ENCODE measurements at regions not wholly inside any gene's neighbourhood (a gene's known extent, or its start where the extent isn't known, plus 50 kb on each side); places are given as distances from the start of the nearest gene placed in this dataset.

DNA sequence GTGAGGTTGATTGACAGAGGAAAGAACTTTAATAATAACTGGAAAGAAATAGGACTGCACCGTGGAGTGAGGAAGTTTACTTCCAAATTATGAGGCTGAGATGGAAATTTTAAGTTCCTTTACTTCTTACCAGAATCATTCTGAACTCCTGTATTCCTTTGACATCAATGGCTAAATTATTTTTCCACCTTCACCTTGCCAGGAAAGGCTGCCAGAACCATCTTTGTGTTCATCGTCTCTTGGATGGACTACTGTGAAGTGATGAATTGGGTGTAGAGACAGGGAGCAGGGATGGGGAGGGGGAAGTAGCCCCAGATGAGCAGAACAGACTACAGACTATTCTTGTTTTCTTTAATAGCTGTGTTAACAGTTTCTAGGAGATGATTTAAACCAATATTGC lies 102.1 kb upstream of the CEP162 start:
- no peaks in the 10 kb centered on the region for H3K27me3 ChIP-seq
- intact Hi-C loops (cut with DNase I; ENCODE audit: low total_unique reads): no loop called here
- H3K36me3 ChIP-seq: no peaks in the 10 kb centered on the region
- TF ChIP-seq POLR2A (IDR thresholded peaks at IDR 0.05): no peak
- TF ChIP-seq, protein P1, sequence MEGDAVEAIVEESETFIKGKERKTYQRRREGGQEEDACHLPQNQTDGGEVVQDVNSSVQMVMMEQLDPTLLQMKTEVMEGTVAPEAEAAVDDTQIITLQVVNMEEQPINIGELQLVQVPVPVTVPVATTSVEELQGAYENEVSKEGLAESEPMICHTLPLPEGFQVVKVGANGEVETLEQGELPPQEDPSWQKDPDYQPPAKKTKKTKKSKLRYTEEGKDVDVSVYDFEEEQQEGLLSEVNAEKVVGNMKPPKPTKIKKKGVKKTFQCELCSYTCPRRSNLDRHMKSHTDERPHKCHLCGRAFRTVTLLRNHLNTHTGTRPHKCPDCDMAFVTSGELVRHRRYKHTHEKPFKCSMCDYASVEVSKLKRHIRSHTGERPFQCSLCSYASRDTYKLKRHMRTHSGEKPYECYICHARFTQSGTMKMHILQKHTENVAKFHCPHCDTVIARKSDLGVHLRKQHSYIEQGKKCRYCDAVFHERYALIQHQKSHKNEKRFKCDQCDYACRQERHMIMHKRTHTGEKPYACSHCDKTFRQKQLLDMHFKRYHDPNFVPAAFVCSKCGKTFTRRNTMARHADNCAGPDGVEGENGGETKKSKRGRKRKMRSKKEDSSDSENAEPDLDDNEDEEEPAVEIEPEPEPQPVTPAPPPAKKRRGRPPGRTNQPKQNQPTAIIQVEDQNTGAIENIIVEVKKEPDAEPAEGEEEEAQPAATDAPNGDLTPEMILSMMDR (IDR thresholded peaks at IDR 0.05 in 4 of 5, conservative IDR thresholded peaks at IDR 0.05 in 1 of 5): no peak
- no peaks in the 10 kb centered on the region for H3K9me3 ChIP-seq
- ATAC-seq (no peak), DNase-seq (no peak)
- no peak overlapping the region for H3K27ac ChIP-seq
- in situ Hi-C loops (cut with MboI; ENCODE audit: low sequenced_read_pairs in 4 of 4): no loop called here
- no peaks in the 10 kb centered on the region for H3K4me1 ChIP-seq
- no peak overlapping the region for H3K4me3 ChIP-seq

DNA sequence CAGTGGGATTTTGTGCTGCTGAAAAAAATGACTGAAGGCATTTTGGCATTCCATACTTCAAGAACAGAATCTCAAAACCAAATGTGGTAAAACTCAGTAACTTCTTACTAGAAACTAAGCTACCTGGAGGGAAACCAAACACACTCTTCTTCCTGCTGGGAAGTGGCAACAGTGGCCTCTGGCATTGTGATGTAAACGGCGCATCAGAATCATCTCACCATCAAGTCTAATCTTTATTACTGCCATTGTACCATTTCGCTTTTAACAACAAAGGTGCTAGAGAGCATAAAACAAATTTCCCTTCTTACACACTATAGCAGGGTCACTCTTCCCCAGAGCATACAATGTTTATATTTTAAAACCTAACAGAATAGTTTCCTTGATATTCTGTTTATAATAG lies 101.6 kb upstream of the CEP162 start:
- Histone ChIP-seq H3K36me3 (no peaks in the 10 kb centered on the region), H3K9me3 (no peaks in the 10 kb centered on the region), H3K27ac (no peak overlapping the region), H3K4me3 (no peak overlapping the region), H3K27me3 (no peaks in the 10 kb centered on the region), H3K4me1 (no peaks in the 10 kb centered on the region)
- TF ChIP-seq, protein P1 (IDR thresholded peaks at IDR 0.05 in 4 of 5, conservative IDR thresholded peaks at IDR 0.05 in 1 of 5): no peak
- TF ChIP-seq POLR2A (IDR thresholded peaks at IDR 0.05): no peak
- intact Hi-C loops (cut with DNase I; ENCODE audit: low total_unique reads) (no loop called here), in situ Hi-C loops (cut with MboI; ENCODE audit: low sequenced_read_pairs in 4 of 4) (no loop called here)
- DNase-seq (no peak), ATAC-seq (no peak)

DNA sequence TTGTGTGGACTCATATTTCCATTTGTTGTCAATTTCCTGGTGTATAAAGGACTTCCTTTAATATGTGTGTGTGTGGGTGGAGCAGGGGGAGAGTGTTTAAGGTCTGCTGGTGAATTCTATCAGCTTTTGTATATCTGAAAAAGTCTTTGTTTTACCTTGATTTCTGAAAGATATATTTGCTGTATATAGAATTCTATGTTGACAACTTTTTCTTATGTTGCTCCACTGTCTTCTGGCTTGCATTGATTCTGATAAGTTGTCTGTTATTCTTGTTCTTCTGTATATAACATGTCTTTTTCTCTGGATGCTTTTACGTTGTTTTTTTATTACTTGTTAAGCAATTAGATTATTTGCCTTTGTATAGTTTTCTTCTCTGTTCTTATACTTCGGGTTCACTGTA lies 90.0 kb upstream of the CEP162 start:
- Histone ChIP-seq H3K36me3 (no peaks in the 10 kb centered on the region), H3K27me3 (no peaks in the 10 kb centered on the region), H3K9me3 (no peaks in the 10 kb centered on the region), H3K4me1 (no peaks in the 10 kb centered on the region), H3K27ac (no peak overlapping the region), H3K4me3 (no peak overlapping the region)
- intact Hi-C loops (cut with DNase I; ENCODE audit: low total_unique reads) (no loop called here), in situ Hi-C loops (cut with MboI; ENCODE audit: low sequenced_read_pairs in 4 of 4) (no loop called here)
- TF ChIP-seq POLR2A (IDR thresholded peaks at IDR 0.05): no peak
- TF ChIP-seq, protein P1 (IDR thresholded peaks at IDR 0.05 in 4 of 5, conservative IDR thresholded peaks at IDR 0.05 in 1 of 5): no peak
- DNase-seq (no peak), ATAC-seq (no peak)

DNA sequence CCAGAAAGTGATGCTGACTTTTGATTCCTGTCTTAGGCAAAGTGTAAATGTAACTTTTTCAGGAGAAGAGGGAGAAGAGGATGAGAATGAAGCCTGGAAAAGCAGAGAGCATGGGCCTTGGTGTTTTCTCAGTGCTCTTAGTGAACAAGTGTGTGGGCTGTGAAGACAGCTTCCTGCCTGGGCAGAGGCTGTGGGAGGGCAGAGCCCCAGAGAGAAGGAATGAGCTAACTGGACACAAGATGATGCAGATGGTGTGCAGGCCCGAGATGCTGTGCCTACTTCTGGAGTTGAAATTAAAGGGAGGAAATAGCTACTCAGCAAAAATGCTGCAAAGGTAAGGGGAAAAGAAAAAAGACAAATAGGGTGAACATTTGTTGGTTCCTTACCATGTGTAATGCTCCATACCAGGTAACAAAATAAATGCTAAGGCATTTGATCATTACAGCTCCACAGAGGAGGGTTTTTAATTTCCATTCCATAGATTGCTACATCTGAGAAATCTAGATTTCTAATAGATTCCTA lies 87.0 kb upstream of the CEP162 start:
- H3K27ac ChIP-seq: no peak overlapping the region
- in situ Hi-C loops (cut with MboI; ENCODE audit: low sequenced_read_pairs in 4 of 4) (no loop called here), intact Hi-C loops (cut with DNase I; ENCODE audit: low total_unique reads) (no loop called here)
- no peaks in the 10 kb centered on the region for H3K4me1 ChIP-seq
- no peaks in the 10 kb centered on the region for H3K36me3 ChIP-seq
- TF ChIP-seq, protein P1 (IDR thresholded peaks at IDR 0.05 in 4 of 5, conservative IDR thresholded peaks at IDR 0.05 in 1 of 5): no peak
- TF ChIP-seq POLR2A (IDR thresholded peaks at IDR 0.05): no peak
- no peak for ATAC-seq
- no peaks in the 10 kb centered on the region for H3K9me3 ChIP-seq
- H3K27me3 ChIP-seq: no peaks in the 10 kb centered on the region
- DNase-seq: no peak
- H3K4me3 ChIP-seq: no peak overlapping the region

DNA sequence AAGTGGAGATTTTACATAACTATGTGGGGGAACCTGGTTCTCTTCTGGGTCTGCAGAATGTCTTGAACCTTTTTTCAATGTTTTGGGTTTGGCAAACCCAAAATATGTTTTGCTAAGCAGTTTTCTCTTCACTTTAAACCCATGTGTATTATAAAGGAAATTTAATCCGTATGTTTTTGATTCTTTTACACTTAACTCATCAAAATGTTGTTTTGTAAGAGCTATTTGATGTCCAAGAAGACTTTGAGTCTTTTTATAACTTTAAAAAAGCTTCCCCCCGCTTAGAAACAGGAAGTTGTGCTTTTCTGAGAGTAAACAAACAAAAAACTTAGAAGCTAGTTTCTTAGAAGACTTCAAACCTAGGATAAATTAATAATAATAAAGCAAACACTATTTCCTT lies 81.9 kb upstream of the CEP162 start:
- Histone ChIP-seq H3K27ac (no peak overlapping the region), H3K27me3 (no peaks in the 10 kb centered on the region), H3K36me3 (no peaks in the 10 kb centered on the region), H3K4me1 (no peaks in the 10 kb centered on the region), H3K9me3 (no peaks in the 10 kb centered on the region), H3K4me3 (no peak overlapping the region)
- TF ChIP-seq, protein P1 (IDR thresholded peaks at IDR 0.05 in 4 of 5, conservative IDR thresholded peaks at IDR 0.05 in 1 of 5): no peak
- no peak for TF ChIP-seq POLR2A (IDR thresholded peaks at IDR 0.05)
- ATAC-seq: no peak
- intact Hi-C loops (cut with DNase I; ENCODE audit: low total_unique reads) (no loop called here), in situ Hi-C loops (cut with MboI; ENCODE audit: low sequenced_read_pairs in 4 of 4) (no loop called here)
- no peak for DNase-seq
